H9 (cell line): ENCODE measurements at regions not wholly inside any gene's neighbourhood (a gene's known extent, or its start where the extent isn't known, plus 50 kb on each side); places are given as distances from the start of the nearest gene placed in this dataset.

Experiments used
- DNase-seq: peaks from one replicate; pipeline ENCODE4 v3.0.0-alpha.2; 2017
- H2AFZ ChIP-seq: one replicate; pipeline ENCODE4 v1.6.1; 2013; ENCODE audit warnings: mild to moderate bottlenecking, low read length, control low read depth, moderate library complexity
- H2AK5ac ChIP-seq: 2 replicates; pipeline ENCODE4 v1.6.1; 2013; ENCODE audit warnings: low read length, control low read depth, mixed read lengths; ENCODE audit not compliant: insufficient read length
- H2BK120ac ChIP-seq: one replicate; pipeline ENCODE4 v1.6.1; 2013; ENCODE audit warnings: low read depth, mild to moderate bottlenecking, low read length, control low read depth, inconsistent platforms; ENCODE audit not compliant: poor library complexity, severe bottlenecking
- H2BK12ac ChIP-seq: 2 replicates; pipeline ENCODE4 v1.6.1; 2013; ENCODE audit warnings: low read length, control low read depth, mixed read lengths, low read depth; ENCODE audit not compliant: insufficient read length
- H2BK15ac ChIP-seq: 2 replicates; pipeline ENCODE4 v1.6.1; 2013; ENCODE audit warnings: low read depth, low read length, control low read depth
- H2BK20ac ChIP-seq: one replicate; pipeline ENCODE4 v1.6.1; 2013; ENCODE audit warnings: low read depth, mild to moderate bottlenecking, low read length, control low read depth, inconsistent platforms; ENCODE audit not compliant: poor library complexity, severe bottlenecking
- H2BK5ac ChIP-seq: 2 replicates; pipeline ENCODE4 v1.6.1; 2013; ENCODE audit warnings: low read length, control low read depth, mixed read lengths; ENCODE audit not compliant: insufficient read length
- H3K14ac ChIP-seq: 2 replicates; pipeline ENCODE4 v1.6.1; 2013; ENCODE audit warnings: low read length, control low read depth; ENCODE audit not compliant: insufficient read depth
- H3K18ac ChIP-seq: 2 replicates; pipeline ENCODE4 v1.6.1; 2013; ENCODE audit warnings: low read depth, mild to moderate bottlenecking, mixed read lengths, low read length, control low read depth; ENCODE audit not compliant: insufficient read length
- H3K23ac ChIP-seq: 2 replicates; pipeline ENCODE4 v1.6.1; 2013; ENCODE audit warnings: low read length, control low read depth, mixed read lengths, low read depth; ENCODE audit not compliant: insufficient read length
- H3K23me2 ChIP-seq: 2 replicates; pipeline ENCODE4 v1.6.1; 2013; ENCODE audit warnings: low read depth, mild to moderate bottlenecking, mixed read lengths, low read length, control low read depth; ENCODE audit not compliant: insufficient read length, poor library complexity, severe bottlenecking
- H3K27ac ChIP-seq: 2 replicates; pipeline ENCODE4 v1.5.1; 2013; ENCODE audit warnings: low read length, control low read depth, mixed read lengths, low read depth; ENCODE audit not compliant: insufficient read length
- H3K27me3 ChIP-seq: 2 replicates; pipeline ENCODE4 v1.6.1; 2013; ENCODE audit warnings: low read length, control low read depth, inconsistent platforms; ENCODE audit not compliant: insufficient read depth
- H3K4ac ChIP-seq: 2 replicates; pipeline ENCODE4 v1.6.1; 2013; ENCODE audit warnings: low read depth, mild to moderate bottlenecking, control low read depth, inconsistent platforms, low read length, moderate library complexity
- H3K4me1 ChIP-seq: 2 replicates; pipeline ENCODE4 v1.6.1; 2013; ENCODE audit warnings: low read length, control low read depth, inconsistent platforms; ENCODE audit not compliant: insufficient read depth
- H3K4me2 ChIP-seq: 2 replicates; pipeline ENCODE4 v1.6.1; 2013; ENCODE audit warnings: low read length, control low read depth, mixed read lengths; ENCODE audit not compliant: insufficient read length, insufficient read depth
- H3K56ac ChIP-seq: 2 replicates; pipeline ENCODE4 v1.6.1; 2013; ENCODE audit warnings: low read depth, mild to moderate bottlenecking, mixed read lengths, low read length, control low read depth; ENCODE audit not compliant: insufficient read length
- H3K79me1 ChIP-seq: 2 replicates; pipeline ENCODE4 v1.6.1; 2013; ENCODE audit warnings: low read depth, mild to moderate bottlenecking, moderate library complexity, low read length, control low read depth, inconsistent platforms; ENCODE audit not compliant: insufficient read depth, poor library complexity, severe bottlenecking
- H3K79me2 ChIP-seq: 2 replicates; pipeline ENCODE4 v1.6.1; 2013; ENCODE audit warnings: low read length, control low read depth, inconsistent platforms; ENCODE audit not compliant: insufficient read depth
- H3K9ac ChIP-seq: 2 replicates; pipeline ENCODE4 v1.6.1; 2013; ENCODE audit warnings: low read length, control low read depth, mixed read lengths; ENCODE audit not compliant: insufficient read length; ENCODE audit errors: extremely low read depth
- H3K9me3 ChIP-seq: one replicate; pipeline ENCODE4 v1.6.1; 2013; ENCODE audit warnings: low read depth, low read length, inconsistent platforms; ENCODE audit not compliant: control insufficient read depth
- H3T11ph ChIP-seq: one replicate; pipeline ENCODE4 v1.6.1; 2013; ENCODE audit warnings: mild to moderate bottlenecking, low read length, control low read depth, inconsistent platforms
- H4K20me1 ChIP-seq: one replicate; pipeline ENCODE4 v1.6.1; 2013; ENCODE audit not compliant: control insufficient read depth, insufficient read length, insufficient read depth
- H4K5ac ChIP-seq: 2 replicates; pipeline ENCODE4 v1.6.1; 2013; ENCODE audit warnings: low read depth, mild to moderate bottlenecking, mixed read lengths, low read length, control low read depth; ENCODE audit not compliant: insufficient read length
- H4K8ac ChIP-seq: replicated peaks from 2 replicates; pipeline ENCODE4 v1.6.1; 2013; ENCODE audit warnings: low read length, control low read depth, mixed read lengths, low read depth; ENCODE audit not compliant: insufficient read length
- H4K91ac ChIP-seq: 2 replicates; pipeline ENCODE4 v1.6.1; 2013; ENCODE audit warnings: low read depth, mild to moderate bottlenecking, moderate library complexity, mixed read lengths, low read length, control low read depth; ENCODE audit not compliant: insufficient read length
- H3K27ac Mint-ChIP-seq, 3 experiments: 2 replicates in 2 of 3; 3 replicates in 1 of 3; pipeline ENCODE4 v1.8.0; 2020 to 2021; ENCODE audit warnings: mixed read lengths in 3 of 3, mild to moderate bottlenecking in 1 of 3, moderate library complexity in 1 of 3
- H3K27me3 Mint-ChIP-seq: 2 replicates; pipeline ENCODE4 v1.8.0; 2021; ENCODE audit warnings: low read depth, mild to moderate bottlenecking, moderate library complexity, mixed read lengths
- H3K36me3 Mint-ChIP-seq, 3 experiments: 2 replicates in 2 of 3; 3 replicates in 1 of 3; pipeline ENCODE4 v1.8.0; 2020 to 2021; ENCODE audit warnings: low read depth in 3 of 3, mixed read lengths in 3 of 3; ENCODE audit not compliant: insufficient read depth in 1 of 3
- H3K4me1 Mint-ChIP-seq, 2 experiments: 2 replicates each; pipeline ENCODE4 v1.8.0; 2020; ENCODE audit warnings: mixed read lengths in 2 of 2
- H3K4me3 Mint-ChIP-seq, 2 experiments: 2 replicates in 1 of 2; 3 replicates in 1 of 2; pipeline ENCODE4 v1.8.0; 2020 to 2021; ENCODE audit warnings: mild to moderate bottlenecking in 2 of 2, mixed read lengths in 2 of 2, moderate library complexity in 1 of 2
- H3K9me3 Mint-ChIP-seq, 2 experiments: 2 replicates in 1 of 2; 3 replicates in 1 of 2; pipeline ENCODE4 v1.8.0; 2020; ENCODE audit warnings: mild to moderate bottlenecking in 2 of 2, mixed read lengths in 2 of 2, moderate library complexity in 1 of 2
- WGBS: extraction: QIAGEN DNeasy Blood & Tissue Kit; methylation state at CpG from one replicate; pipeline ENCODE4 v1.1.7; 2013; ENCODE audit warnings: missing lambda C conversion rate, low lambda C conversion rate, mixed read lengths; ENCODE audit not compliant: insufficient read length; ENCODE audit errors: extremely low coverage; 5-methylcytosine and 5-hydroxymethylcytosine counted together
- TF ChIP-seq, protein P1 (sequence below): fragments of 200-600 bp; sonication (generic); conservative IDR thresholded peaks from 3 replicates; pipeline ENCODE4 v1.8.0; 2021; ENCODE audit warnings: antibody characterized with exemption, mild to moderate bottlenecking

DNA sequence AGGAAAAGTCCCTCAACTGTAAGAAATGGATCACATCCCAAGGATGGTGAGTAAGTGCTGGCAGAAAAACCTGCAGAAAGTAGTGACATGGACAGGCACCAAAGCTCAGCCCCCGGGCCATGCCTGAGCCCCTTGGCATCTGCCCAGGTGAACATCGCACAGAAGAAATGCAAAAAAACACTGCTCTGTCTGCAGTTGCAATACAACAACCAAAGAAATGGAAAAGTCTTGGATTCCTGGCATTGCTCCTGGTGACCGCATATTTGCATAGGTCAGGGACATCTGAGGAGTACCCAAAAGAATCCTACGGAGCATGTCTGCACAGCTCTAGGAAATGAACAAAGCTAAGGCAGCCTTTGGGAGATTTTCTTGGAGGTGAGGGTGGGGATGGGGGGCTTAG lies 63.1 kb upstream of the PTPRT start:
- Histone ChIP-seq H3K14ac (no peak overlapping the region), H2BK20ac (no peak overlapping the region), H4K5ac (no peak overlapping the region), H2BK5ac (no peak overlapping the region), H3T11ph (no peak overlapping the region), H3K79me1 (no peaks in the 10 kb centered on the region), H3K4ac (no peak overlapping the region), H3K79me2 (no peaks in the 10 kb centered on the region), H2AK5ac (no peak overlapping the region), H3K27ac (no peak overlapping the region), H4K8ac (no peak overlapping the region), H3K23ac (no peak overlapping the region), H3K9me3 (no peaks in the 10 kb centered on the region), H2BK12ac (no peak overlapping the region), H2BK15ac (no peak overlapping the region), H3K18ac (no peak overlapping the region), H2BK120ac (no peak overlapping the region), H3K9ac (no peak overlapping the region), H3K23me2 (no peaks in the 10 kb centered on the region), H3K4me1 (0 out of 2 replicates have a peak, but pooled peaks cover 2% of the 10 kb centered on the region), H3K4me2 (no peak overlapping the region), H4K91ac (no peak overlapping the region), H4K20me1 (no peaks in the 10 kb centered on the region), H3K56ac (no peak overlapping the region), H3K27me3 (no peaks in the 10 kb centered on the region), H2AFZ (no peak overlapping the region)
- TF ChIP-seq, protein P1, sequence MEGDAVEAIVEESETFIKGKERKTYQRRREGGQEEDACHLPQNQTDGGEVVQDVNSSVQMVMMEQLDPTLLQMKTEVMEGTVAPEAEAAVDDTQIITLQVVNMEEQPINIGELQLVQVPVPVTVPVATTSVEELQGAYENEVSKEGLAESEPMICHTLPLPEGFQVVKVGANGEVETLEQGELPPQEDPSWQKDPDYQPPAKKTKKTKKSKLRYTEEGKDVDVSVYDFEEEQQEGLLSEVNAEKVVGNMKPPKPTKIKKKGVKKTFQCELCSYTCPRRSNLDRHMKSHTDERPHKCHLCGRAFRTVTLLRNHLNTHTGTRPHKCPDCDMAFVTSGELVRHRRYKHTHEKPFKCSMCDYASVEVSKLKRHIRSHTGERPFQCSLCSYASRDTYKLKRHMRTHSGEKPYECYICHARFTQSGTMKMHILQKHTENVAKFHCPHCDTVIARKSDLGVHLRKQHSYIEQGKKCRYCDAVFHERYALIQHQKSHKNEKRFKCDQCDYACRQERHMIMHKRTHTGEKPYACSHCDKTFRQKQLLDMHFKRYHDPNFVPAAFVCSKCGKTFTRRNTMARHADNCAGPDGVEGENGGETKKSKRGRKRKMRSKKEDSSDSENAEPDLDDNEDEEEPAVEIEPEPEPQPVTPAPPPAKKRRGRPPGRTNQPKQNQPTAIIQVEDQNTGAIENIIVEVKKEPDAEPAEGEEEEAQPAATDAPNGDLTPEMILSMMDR = no peak
- Mint-ChIP-seq H3K27ac (no peak overlapping the region), H3K4me1 (no peaks in the 10 kb centered on the region), H3K4me3 (no peak overlapping the region), H3K36me3 (no peaks in the 10 kb centered on the region), H3K9me3 (no peaks in the 10 kb centered on the region), H3K27me3 (peaks cover 14% of the 10 kb centered on the region)
- DNase-seq = no peak
- WGBS = no CpG with 5 or more reads among the region's 4 CpGs
